OCI-M2 (cell line): ENCODE measurements at regions not wholly inside any gene's neighbourhood (a gene's known extent, or its start where the extent isn't known, plus 50 kb on each side); places are given as distances from the start of the nearest gene placed in this dataset.

Experiments
- DNase-seq: peaks from one replicate; lab custom pipeline; 2025; ENCODE audit not compliant: unreplicated experiment; lab: John Stamatoyannopoulos, UW

DNA sequence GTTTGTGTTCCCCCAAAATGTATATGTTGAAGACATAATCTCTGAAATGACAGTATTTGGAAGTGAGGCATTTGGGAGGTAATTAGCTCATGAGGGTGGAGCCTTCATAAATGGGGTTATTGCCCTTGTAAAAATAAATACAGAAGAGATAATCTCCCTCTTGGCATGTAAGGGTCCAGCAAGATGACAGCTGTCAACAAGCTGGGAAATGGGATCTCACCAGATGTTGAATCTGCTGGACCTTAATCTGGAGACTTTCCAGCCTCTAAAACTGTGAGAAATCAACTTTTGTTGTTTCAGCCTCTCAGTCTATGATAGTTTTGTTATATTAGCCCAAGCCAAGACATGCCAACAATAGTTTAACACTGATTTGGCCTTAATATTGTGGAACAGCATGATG, 438.2 kb upstream of the PCDH7 start:
- DNase-seq, result no peak

DNA sequence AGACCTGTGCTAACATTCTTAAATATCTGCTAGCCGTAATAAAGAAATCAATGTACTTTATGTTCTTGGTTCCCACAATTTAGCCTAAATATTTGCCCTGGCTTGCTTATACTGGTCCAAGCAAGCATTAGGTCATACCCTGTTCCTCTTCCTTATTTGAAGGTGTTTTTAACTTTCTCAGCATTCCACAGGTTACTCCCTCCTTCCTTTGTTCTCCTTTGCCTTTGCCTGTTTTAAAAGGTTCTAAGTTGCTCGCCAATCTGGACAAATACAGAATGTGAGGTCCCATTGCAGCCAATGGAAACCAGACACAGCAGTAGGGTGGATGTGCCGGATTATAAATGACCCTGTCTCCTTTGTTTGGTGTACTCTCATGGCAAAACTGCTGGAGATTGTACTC, 436.8 kb upstream of the PCDH7 start:
- no peak for DNase-seq

DNA sequence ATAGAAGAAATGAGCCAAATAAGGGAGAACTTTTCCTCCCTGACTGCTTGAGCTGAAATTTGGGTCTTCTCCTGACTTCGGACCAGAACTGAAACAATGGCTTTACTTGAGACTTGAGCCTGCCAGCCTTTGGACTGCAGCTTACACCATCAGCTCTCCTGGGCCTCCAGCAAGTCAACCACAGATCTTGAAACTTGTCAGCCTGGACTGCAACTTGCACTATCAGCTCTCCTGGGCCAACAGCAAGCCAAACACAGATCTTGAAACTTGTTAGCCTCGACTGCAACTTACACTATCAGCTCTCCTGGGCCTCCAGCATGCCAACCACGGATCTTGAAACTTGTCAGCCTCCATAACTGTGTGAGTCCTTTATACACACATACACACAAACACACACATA, 425.9 kb upstream of the PCDH7 start:
- no peak for DNase-seq

DNA sequence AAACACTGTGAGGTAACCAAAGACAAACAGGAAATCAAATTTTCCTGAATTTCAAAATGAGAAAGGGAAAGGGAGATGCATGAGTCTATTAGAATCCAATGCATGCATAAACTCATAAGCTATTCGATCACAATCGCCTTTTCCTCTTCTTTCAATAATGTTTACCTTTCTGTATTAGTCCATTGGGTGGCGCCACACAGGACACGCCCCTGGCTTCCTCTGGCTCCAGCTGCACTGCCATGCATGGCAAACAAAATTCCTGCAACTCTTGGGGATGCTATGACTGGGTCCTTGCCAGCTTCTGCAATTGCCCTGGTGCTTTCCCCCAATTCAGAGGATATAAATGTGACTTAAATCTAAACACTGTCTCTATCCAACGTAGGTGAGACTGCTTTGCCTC, 424.5 kb upstream of the PCDH7 start:
- no peak for DNase-seq

DNA sequence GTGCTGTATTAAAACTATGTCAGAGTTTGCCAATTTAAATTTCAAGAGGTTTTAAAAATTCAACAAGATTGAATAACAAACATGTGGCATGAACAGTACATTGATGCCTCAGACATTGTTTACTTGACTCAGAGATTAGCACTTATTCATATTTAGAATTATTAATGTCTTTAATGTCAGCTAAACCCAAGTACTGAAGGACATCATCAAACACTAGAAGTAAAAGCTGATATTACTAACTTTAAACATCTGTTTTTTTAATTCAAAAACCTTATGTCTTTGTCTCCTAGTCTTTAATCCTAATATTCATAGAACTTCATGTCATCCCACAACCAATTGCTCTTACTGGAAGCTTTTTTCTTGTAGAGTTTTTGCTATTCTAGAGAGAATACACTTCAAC, 406.2 kb upstream of the PCDH7 start:
- no peak for DNase-seq

DNA sequence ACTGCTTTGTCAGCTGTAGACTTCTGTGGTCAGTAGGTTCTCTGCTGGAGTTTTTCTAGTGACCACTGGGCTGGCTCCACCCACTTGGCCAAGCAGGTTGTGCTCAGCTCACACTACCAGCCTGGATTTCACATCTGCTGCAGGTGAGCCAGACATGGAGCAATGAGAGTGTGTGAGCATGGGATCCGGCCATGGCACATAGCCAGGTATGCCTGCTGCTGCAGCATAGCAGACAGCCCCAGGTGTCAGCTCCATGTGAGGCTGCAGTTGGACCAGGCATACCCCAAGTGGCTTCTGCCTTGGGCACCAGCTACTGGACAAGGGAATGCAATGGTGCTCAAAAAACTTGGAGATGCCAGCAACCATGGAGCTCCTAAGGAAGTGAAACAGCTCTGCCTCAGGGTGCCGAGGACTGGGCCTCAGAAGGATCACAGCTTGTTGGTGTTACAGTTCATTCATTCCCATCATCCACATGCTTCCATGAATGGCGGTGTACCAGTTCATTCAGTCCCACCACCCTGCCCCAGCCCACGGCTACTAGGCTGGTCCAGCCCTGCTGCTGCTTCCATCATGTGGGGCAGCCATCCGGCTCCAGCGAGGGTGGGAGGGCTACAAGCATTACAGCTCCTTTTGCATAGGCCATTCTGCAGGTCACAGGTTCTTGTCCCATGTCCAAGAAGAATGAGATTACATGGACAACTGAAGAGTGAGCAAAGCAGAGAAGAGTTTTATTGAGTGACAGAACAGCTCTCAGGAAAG, 389.1 kb upstream of the PCDH7 start:
- DNase-seq, result no peak

DNA sequence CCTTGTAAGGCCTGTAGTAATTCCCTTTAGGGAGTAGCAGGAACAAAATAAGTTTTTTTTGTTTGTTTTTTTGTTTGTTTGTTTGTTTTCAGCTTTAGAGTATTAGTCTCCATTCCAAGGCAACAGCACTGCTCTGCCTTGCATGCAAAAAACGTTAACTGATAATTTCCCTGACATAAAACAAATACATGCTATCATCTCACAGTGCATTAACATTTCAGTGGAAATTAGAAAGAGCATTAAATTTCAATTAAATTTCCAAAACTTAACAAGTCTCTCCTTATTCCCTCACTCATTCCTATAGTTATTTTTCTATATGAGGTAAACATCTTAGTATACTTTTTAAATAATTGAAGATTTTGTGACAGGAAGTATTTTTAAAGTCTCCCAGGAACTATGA, 378.4 kb upstream of the PCDH7 start:
- DNase-seq, result no peak

DNA sequence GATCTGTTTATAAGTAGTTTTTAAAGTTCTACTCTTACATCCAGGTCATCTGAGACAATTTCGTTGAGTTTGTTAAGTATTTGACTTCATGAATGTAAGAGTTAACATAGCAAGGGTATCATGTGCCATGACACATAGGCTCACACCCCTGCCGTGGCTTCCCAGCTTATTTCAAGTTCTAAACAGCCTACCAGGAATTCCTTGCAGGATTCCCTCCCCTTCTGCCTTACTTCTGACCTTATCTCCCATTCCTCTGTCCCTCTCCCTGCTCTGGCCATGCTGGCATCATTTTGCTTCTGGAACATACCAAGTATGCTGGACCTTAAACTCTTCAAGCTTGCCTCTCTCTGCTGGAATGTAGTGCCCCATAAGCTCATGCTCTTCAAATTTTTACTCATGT, 369.9 kb upstream of the PCDH7 start:
- no peak for DNase-seq

DNA sequence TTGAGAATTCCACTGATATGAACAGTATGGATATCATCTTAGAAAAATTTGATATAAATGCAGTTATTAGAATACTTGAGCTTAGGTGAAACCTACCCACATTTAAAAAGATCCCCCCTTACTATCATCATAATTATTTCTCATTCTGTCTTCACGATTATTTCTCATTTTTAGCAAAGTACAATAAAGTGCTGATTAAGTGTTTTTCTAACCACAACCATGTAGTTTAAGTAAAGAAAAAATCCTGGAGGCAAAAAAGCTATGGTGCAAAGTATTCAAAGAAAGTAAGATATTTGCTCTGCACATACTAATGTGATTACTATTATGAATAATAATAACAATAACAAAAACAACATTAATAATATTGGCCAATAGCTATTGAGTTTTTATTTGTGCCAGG, 365.6 kb upstream of the PCDH7 start:
- no peak for DNase-seq

DNA sequence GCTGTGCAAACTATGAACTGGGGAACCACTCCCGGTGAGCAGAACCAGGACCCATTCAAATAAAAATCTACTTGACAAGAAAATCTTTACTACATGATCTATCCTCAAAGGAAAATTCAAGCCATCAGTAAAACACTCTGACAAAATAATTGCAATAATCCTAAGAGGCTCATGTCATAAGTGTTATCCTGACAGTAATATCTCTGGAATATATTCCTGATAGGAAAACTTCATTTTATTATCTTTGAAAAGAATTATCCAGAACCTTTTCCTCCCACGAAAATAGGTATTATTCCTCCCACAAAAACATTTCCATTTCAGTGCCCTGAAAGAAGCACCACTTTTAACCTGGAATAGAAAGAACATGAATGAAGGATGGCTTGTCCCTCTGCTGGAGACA, 357.7 kb upstream of the PCDH7 start:
- DNase-seq, result no peak

DNA sequence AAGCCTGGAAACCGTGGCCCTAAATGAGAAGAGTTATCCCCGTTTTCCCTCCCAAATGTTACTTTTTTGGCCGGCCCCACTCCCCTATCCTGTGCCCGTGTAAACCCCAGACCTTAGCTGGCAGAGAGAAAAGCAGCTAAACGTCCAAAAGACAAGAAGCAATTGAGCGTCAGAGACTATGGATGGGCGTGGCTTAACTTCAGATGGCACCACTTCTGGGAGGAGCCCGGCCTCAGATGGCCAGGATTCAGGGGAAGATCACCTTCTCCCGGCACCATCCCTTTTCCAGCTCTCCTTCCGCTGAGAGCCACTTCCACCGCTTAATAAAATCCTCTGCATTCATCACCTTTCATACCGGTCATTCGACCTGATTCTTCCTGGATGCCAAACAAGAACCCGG, 350.1 kb upstream of the PCDH7 start:
- no peak for DNase-seq

DNA sequence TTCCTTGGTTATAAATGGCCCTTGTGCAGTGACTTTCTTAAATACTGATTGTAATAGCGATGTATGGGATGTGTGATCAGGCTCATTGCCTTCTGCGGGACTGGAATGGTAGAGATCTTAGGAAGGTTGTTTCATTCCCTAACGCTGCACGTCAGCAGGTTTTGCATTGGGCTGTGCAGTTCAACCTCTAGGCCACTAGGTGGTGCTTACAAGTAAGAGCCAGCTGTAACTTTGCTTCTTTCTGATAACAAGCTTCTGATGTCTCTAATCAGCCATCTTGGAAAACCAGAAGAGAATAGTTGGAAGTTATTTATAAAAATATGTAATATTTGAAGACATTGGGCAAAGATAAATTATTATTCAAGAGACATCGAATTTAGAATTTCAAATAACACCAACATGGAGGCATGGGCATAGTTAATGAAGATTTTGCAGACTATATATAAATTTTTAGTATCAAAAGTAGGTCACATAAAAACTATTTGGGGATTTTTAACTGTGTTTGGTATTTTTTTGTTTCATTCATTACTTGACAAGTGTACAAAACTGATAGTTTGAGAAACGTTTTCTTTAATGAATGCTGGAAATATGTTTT, 339.7 kb upstream of the PCDH7 start:
- DNase-seq, result no peak

DNA sequence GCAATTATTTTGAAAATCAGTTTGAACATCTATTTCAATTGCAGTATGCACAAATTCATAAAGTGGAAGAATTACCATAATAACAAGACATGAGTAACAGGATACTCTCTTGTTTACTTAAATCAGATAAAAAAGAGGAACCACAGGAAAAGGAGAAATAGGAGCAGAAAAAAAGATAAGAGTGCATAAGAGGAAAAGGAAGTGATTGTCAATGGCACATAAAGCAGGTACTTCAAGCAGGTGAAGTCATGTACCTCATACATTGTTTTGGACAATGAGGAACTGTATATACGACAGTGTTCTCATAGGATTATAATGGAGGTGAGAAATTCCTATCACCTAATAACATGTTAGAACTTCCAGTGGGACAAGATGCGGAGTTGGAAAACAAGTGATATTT, 334.5 kb upstream of the PCDH7 start:
- DNase-seq, result no peak

DNA sequence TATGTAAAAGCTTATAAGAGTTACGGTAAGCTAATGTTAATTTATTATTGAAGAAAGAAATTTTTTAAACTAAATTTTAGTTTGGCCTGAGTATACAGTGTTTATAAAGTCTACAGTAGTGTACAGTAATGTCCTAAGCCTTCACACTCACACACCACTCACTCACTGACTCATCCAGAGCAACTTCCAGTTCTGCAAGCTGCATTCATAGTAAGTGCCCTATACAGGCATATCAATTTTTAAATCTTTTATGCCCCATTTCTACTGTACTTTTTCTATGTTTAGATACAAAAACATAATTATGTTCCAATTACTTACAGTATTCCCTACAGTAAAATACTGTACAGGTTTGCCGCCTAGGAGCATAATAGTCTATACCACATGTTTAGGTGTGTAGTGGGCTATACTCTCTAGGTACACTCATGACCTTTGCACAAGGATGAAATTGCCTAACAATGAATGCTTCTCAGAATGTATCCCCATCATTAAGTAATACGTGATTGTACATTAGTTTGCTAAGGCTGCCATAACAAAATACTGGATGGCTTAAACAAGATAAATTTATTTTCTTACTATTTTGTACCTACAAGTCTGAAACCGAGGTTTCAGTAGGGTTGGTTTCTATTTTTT, 333.8 kb upstream of the PCDH7 start:
- no peak for DNase-seq

DNA sequence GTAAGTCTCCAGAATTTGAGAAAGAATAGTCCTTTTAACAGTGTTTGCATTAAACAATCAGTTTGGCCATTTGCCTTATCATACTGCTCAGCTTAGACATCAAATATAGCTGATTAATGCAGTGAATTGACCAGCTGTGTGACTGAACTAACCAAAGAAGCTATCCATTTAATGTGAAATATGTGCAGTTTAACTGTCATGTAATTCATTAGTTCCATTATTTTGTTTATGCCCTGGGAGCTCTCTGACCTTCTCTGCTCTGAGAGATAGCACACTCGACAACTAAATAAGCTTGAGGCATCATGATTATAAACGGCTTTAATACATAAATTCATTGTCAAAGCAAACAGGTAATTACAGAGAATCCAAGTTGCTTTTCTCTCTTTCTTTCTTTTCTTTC, 324.3 kb upstream of the PCDH7 start:
- no peak for DNase-seq

DNA sequence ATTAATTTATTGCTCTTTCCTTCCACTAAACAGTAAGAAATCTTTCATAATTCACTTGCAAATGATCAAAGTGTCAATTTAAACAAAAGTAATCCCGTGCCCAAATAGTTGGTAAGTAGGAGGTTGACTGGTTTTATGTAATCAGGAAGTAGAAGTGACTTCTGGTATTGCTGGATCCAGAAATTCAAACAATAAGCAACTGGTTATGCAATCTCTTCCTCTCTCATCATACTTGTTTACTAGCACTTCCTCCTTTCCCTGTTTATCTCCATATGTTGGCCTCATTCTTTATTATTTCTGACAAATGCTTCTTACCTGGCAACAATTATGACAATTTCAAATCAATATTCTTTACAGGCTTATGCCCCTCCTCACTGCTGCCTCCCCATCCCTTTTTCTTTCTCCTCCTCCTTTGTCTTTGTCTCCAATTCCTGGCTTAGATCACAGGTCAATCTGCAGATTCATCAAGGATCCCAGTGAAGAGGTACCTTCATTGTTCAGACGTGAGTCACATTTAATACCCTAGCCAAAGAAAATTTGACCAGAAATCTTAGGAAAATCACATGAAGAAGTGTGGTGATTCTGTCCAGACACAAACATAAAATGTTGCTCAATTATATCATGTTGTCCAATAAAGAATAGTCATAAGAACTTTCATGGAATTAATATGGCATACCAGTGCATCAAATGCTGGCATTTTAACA, 323.2 kb upstream of the PCDH7 start:
- no peak for DNase-seq

DNA sequence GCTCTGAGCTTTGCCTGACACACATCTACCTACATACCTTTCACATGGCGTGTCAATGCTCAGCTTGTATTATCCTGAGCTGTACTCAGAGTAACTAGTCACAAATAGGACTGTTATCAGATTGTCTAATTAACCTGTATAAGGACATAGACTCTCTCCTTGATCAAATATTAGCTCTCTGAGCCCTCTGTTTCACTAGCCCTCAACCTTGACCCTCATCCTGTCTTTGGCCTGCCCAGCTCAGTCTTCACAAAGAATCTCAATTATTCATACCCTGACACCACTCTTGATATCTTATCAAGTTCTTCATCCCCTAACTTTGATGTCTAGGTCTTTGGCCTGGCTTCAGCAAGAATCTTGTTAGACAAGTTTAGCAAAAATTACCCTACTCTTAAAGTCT, 320.7 kb upstream of the PCDH7 start:
- DNase-seq, result no peak

DNA sequence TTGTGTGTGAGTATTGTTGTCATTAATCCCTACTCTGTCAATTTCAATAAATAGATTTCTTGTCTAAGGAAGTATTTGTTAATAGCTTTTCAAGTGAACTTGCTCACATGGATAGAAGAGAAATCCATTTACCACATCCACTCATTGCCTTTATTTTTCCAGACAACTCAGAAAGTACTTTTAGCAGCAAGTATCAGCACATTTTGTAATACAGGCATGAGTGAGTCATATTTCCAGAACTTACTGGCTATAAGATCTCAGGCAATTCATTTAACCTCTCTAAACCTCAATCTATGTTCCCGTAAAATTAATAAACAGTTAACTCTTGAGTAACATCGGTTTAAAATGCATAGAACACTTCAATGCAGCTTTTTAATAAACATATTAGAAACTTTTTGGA, 317.9 kb upstream of the PCDH7 start:
- no peak for DNase-seq

DNA sequence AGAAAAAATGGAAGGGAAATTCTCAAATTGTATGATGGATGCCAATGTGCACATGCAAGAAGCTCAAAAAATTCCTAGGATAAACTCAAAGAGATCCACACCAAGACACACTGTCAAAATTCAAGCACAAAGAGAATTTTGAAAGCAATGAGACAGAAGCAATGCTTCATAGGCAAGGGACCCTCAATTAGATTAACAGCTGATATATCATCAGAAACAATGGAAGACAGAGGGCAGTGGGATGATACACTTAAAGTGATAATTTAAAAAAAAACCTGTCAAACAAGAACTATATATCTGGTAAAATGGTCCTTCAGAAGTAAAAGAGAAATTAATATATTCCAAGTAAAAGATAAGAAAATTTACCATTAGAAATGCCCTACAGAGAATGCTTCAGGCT, 306.3 kb upstream of the PCDH7 start:
- no peak for DNase-seq

DNA sequence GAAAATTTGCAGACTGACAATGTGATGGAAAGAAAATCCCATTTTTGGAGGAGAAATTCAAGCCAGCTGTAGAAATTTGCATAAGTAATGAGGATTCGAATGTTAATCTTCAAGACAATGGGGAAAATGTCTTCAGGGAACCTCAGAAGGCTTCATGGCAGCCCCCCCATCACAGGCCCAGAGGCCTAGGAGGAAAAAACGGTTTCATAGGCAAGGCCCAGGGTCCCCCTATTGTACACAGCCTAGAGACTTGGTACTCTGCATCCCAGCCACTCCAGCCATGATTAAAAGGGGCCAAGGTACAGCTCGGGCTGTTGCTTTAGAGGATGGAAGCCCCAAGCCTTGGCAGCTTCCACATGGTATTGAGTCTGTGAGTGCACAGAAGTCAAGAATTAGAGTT, 303.6 kb upstream of the PCDH7 start:
- no peak for DNase-seq

DNA sequence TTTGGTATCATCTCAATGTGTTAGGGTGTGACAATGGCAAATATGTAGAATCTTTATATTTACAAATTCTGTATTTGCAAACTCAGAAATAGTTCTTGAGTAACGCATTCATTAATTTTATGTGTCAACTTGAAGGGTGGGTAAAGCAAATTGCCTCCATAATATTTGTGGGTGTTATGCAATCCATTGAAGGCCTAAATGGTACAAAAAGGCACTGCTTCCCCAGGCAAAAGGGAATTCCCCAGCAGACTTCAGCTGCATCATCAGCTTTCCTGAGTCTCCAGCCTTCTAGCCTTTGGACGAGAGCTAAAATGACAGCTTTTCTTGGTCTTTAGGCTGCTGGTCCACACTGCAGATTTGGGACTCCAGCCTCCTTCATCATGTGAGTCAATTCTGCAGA, 292.2 kb upstream of the PCDH7 start:
- no peak for DNase-seq
